ENCODE measurements at regions not wholly inside any gene's neighbourhood (a gene's known extent, or its start where the extent isn't known, plus 50 kb on each side); places are given as distances from the start of the nearest gene placed in this dataset.

GRCh38 chr3:113105093-113105449, 106.3 kb upstream of the BOC start:
- Histone ChIP-seq H3K4ac (replicated peaks; ENCODE audit: insufficient read length, low read depth, low read length) (no peak overlapping the region), H4K91ac (replicated peaks; ENCODE audit: insufficient read length, low read length) (no peak overlapping the region), H2BK20ac (ENCODE audit: low read length) (no peak overlapping the region), H3K9me3 (ENCODE audit: insufficient read depth in 2 of 2, low read depth in 1 of 2, low read length in 1 of 2) (no peaks in the 10 kb centered on the region), H3K4me3 (ENCODE audit: extremely low read depth in 1 of 4, insufficient read depth in 2 of 4, low read depth in 3 of 4, low read length in 4 of 4) (peak overlapping the region in 1 of 4 experiments; percentile 33; a peak in 1 of 8 replicates), H2BK120ac (replicated peaks; ENCODE audit: low read depth, low read length) (no peak overlapping the region), H3K27ac (ENCODE audit: low read depth, low read length) (peak overlapping the region; percentile 74; the same call in 1 of the 2 replicates), H4K5ac (ENCODE audit: insufficient read length, low read depth, low read length) (peak overlapping the region; percentile 12), H3K4me1 (replicated peaks in 1 of 4; ENCODE audit: control insufficient read depth in 3 of 4, insufficient read depth in 4 of 4, low read length in 3 of 4) (peaks cover 5 to 19% (median 10%) of the 10 kb centered on the region in 4 experiments), H3K9ac (replicated peaks in 1 of 4; ENCODE audit: extremely low read depth in 1 of 4, low read depth in 3 of 4, low read length in 3 of 4) (no peak overlapping the region), H3K79me2 (ENCODE audit: control insufficient read depth in 1 of 2, insufficient read depth in 2 of 2, low read length in 2 of 2) (no peaks in the 10 kb centered on the region), H3K14ac (ENCODE audit: insufficient read length) (no peak overlapping the region), H3K36me3 (ENCODE audit: control insufficient read depth in 2 of 4, insufficient read depth in 4 of 4, low read length in 3 of 4) (no peaks in the 10 kb centered on the region), H2AFZ (ENCODE audit: low read length) (no peak overlapping the region), H3K23me2 (ENCODE audit: low read depth, low read length) (no peaks in the 10 kb centered on the region), H3K56ac (replicated peaks; ENCODE audit: insufficient read length, low read depth, low read length) (no peak overlapping the region), H2BK12ac (ENCODE audit: low read depth, low read length) (no peak overlapping the region), H4K20me1 (replicated peaks in 1 of 2; ENCODE audit: control insufficient read depth in 1 of 2, insufficient read depth in 2 of 2, low read length in 2 of 2) (no peaks in the 10 kb centered on the region), H3K18ac (ENCODE audit: extremely low read depth, low read length) (no peak overlapping the region), H4K8ac (ENCODE audit: extremely low read depth, insufficient read depth, low read length) (no peak overlapping the region; the same call in 1 of the 2 replicates), H2BK5ac (ENCODE audit: low read depth, low read length) (no peak overlapping the region; the same call in 1 of the 2 replicates), H3K23ac (ENCODE audit: insufficient read length) (no peak overlapping the region), H3K79me1 (ENCODE audit: low read depth, low read length) (no peaks in the 10 kb centered on the region), H3K4me2 (ENCODE audit: insufficient read depth in 1 of 2, low read depth in 2 of 2, low read length in 2 of 2) (peak overlapping the region; percentile 41 to 46; a peak in 3 of 4 replicates), H2BK15ac (ENCODE audit: low read length) (no peak overlapping the region), H2AK5ac (ENCODE audit: low read depth, low read length) (no peak overlapping the region), H3K27me3 (replicated peaks in 1 of 4; ENCODE audit: control insufficient read depth in 3 of 4, extremely low read depth in 1 of 4, insufficient read depth in 3 of 4, low read length in 3 of 4) (peaks cover 0 to 4% (median 0%) of the 10 kb centered on the region in 4 experiments; a peak in 1 of 7 replicates)
- no peak for TF ChIP-seq CTBP2 (IDR thresholded peaks at IDR 0.05; ENCODE audit: borderline replicate concordance, insufficient read depth, insufficient read length, low read length)
- TF ChIP-seq ASH2L (IDR thresholded peaks at IDR 0.05; ENCODE audit: low read length) = peak; percentile 14
- no peak for FAIRE-seq
- CTCF ChIA-PET (ENCODE audit: partially characterized antibody) = interaction anchor here (0.6 kb wide), 1 partner anchor 587 kb away, joined by 3 read pairs; no protein-coding TSS in a partner anchor
- POLR2A ChIA-PET (ENCODE audit: partially characterized antibody) = interaction anchor here (0.6 kb wide), 1 partner anchor 288 kb away, joined by 3 read pairs; no protein-coding TSS in a partner anchor
- no peak for DNase-seq (ENCODE audit: low read depth in 1 of 2, low spot score in 2 of 2)
- 48% methylated on average over 4 of the region's 4 CpGs; no CpG with 5 or more reads in 1 of the 2 experiments for WGBS, 2 experiments (ENCODE audit: extremely low coverage in 1 of 2, insufficient coverage in 1 of 2, insufficient read length in 1 of 2, insufficient replicate concordance in 2 of 2, low coverage in 1 of 2, low lambda C conversion rate in 2 of 2, missing lambda C conversion rate in 1 of 2)
